Tibial nerve (tissue), 4 donors: ENCODE measurements at regions not wholly inside any gene's neighbourhood (a gene's known extent, or its start where the extent isn't known, plus 50 kb on each side); places are given as distances from the start of the nearest gene placed in this dataset.

Experiments
- DNase-seq, 2 donors: peaks; one replicate each; pipeline ENCODE4 v3.0.0-alpha.2; 2019; ENCODE audit warnings: low spot score in 2 of 2
- H3K27ac ChIP-seq, 4 donors: fragments of 200-600 bp; sonication (generic) in 3 of 4; one replicate each; pipeline ENCODE4 v1.5.1; 2017 to 2019; ENCODE audit warnings: mild to moderate bottlenecking in 1 of 4
- H3K27me3 ChIP-seq, 2 donors: fragments of 200-600 bp; sonication (generic) in 1 of 2; one replicate each; pipeline versions ENCODE4 v1.5.1 to v1.6.0; 2017 to 2019
- H3K36me3 ChIP-seq, 3 donors: fragments of 200-600 bp; sonication (generic); one replicate each; pipeline ENCODE4 v1.5.1; 2018 to 2019
- H3K4me1 ChIP-seq, 4 donors: fragments of 200-600 bp; sonication (generic) in 3 of 4; one replicate each; pipeline ENCODE4 v1.5.1; 2017 to 2019
- H3K4me3 ChIP-seq, 4 donors: fragments of 200-600 bp; sonication (generic) in 3 of 4; one replicate each; pipeline ENCODE4 v1.5.1; 2017 to 2019; ENCODE audit warnings: mild to moderate bottlenecking in 1 of 4, moderate library complexity in 1 of 4
- H3K9me3 ChIP-seq, 4 donors: fragments of 200-600 bp; sonication (generic) in 3 of 4; one replicate each; pipeline ENCODE4 v1.5.1; 2017 to 2019
- CTCF ChIP-seq, 5 experiments: fragments of 200-600 bp in 3 of 5; fragments of 450-650 bp in 2 of 5; sonication (generic) in 3 of 5; IDR thresholded peaks; one replicate each; pipeline ENCODE4 v1.5.1; 2016 to 2019; ENCODE audit warnings: antibody characterized with exemption in 5 of 5, mild to moderate bottlenecking in 3 of 5, moderate library complexity in 2 of 5
- EP300 ChIP-seq, 2 donors: sonication (generic); formaldehyde crosslinking; IDR thresholded peaks; one replicate each; pipeline ENCODE4 v1.6.1; 2017; ENCODE audit warnings: antibody characterized with exemption in 2 of 2, mild to moderate bottlenecking in 1 of 2
- POLR2A ChIP-seq, 2 donors: fragments of 450-650 bp; IDR thresholded peaks; one replicate each; pipeline ENCODE4 v1.6.1; 2017; ENCODE audit warnings: antibody characterized with exemption in 2 of 2, mild to moderate bottlenecking in 2 of 2, moderate library complexity in 2 of 2
- WGBS, 2 donors: methylation state at CpG; one replicate each; pipeline ENCODE4 v1.1.5; 2018; 5-methylcytosine and 5-hydroxymethylcytosine counted together

- Histone ChIP-seq H3K27ac (no peak overlapping the region), H3K4me1 (no peaks in the 10 kb centered on the region), H3K4me3 (no peak overlapping the region), H3K9me3 (peaks cover 0 to 14% (median 0%) of the 10 kb centered on the region in 4 donors), H3K36me3 (no peaks in the 10 kb centered on the region), H3K27me3 (no peaks in the 10 kb centered on the region)
- 95% methylated on average over 28 of the region's 28 CpGs for WGBS, 2 donors
- TF ChIP-seq EP300 (IDR thresholded peaks at IDR 0.05) (no peak), CTCF (IDR thresholded peaks at IDR 0.05) (no peak), POLR2A (IDR thresholded peaks at IDR 0.05) (no peak)
- DNase-seq: no peak
Observed at GRCh38 chr21:19244502-19245187, 841.1 kb upstream of the TMPRSS15 start.

- DNase-seq: no peak
- no peaks in the 10 kb centered on the region for H3K4me1 ChIP-seq
- TF ChIP-seq EP300 (IDR thresholded peaks at IDR 0.05) (no peak), CTCF (IDR thresholded peaks at IDR 0.05) (no peak), POLR2A (IDR thresholded peaks at IDR 0.05) (no peak)
Observed at GRCh38 chr21:19245188-19245580, 841.6 kb upstream of the TMPRSS15 start.

GRCh38 chr21:19246018-19246417, 842.4 kb upstream of the TMPRSS15 start:
- Histone ChIP-seq H3K36me3 (no peaks in the 10 kb centered on the region), H3K9me3 (peaks cover 0 to 14% (median 0%) of the 10 kb centered on the region in 4 donors), H3K27ac (no peak overlapping the region), H3K27me3 (no peaks in the 10 kb centered on the region), H3K4me1 (no peaks in the 10 kb centered on the region), H3K4me3 (no peak overlapping the region)
- 96% methylated on average over 20 of the region's 20 CpGs for WGBS, 2 donors
- no peak for TF ChIP-seq POLR2A (IDR thresholded peaks at IDR 0.05)
- no peak for TF ChIP-seq EP300 (IDR thresholded peaks at IDR 0.05)
- no peak for TF ChIP-seq CTCF (IDR thresholded peaks at IDR 0.05)
- no peak for DNase-seq

More at GRCh38 chr21:19245188-19245580, 841.6 kb upstream of the TMPRSS15 start:
- 93 to 97% methylated on average over 14 of the region's 14 CpGs for WGBS, 2 donors
- peaks cover 0 to 14% (median 0%) of the 10 kb centered on the region in 4 donors for H3K9me3 ChIP-seq
- no peak overlapping the region for H3K27ac ChIP-seq
- no peak overlapping the region for H3K4me3 ChIP-seq
- H3K36me3 ChIP-seq: no peaks in the 10 kb centered on the region
- no peaks in the 10 kb centered on the region for H3K27me3 ChIP-seq

GRCh38 chr21:19256934-19257660, 853.5 kb upstream of the TMPRSS15 start:
- Histone ChIP-seq H3K9me3 (no peaks in the 10 kb centered on the region), H3K4me1 (no peaks in the 10 kb centered on the region), H3K27ac (no peak overlapping the region), H3K36me3 (no peaks in the 10 kb centered on the region), H3K4me3 (no peak overlapping the region), H3K27me3 (no peaks in the 10 kb centered on the region)
- DNase-seq: no peak
- TF ChIP-seq POLR2A (IDR thresholded peaks at IDR 0.05) (no peak), CTCF (IDR thresholded peaks at IDR 0.05) (no peak), EP300 (IDR thresholded peaks at IDR 0.05) (no peak)
- WGBS, 2 donors: 92 to 93% methylated on average over 4 of the region's 4 CpGs

- Histone ChIP-seq H3K9me3 (no peaks in the 10 kb centered on the region), H3K27me3 (no peaks in the 10 kb centered on the region), H3K36me3 (no peaks in the 10 kb centered on the region), H3K27ac (no peak overlapping the region), H3K4me3 (no peak overlapping the region), H3K4me1 (no peaks in the 10 kb centered on the region)
- TF ChIP-seq POLR2A (IDR thresholded peaks at IDR 0.05) (no peak), CTCF (IDR thresholded peaks at IDR 0.05) (no peak), EP300 (IDR thresholded peaks at IDR 0.05) (no peak)
- 87% methylated on average over 10 of the region's 10 CpGs for WGBS, 2 donors
- no peak for DNase-seq
Observed at GRCh38 chr21:19261731-19262376, 858.3 kb upstream of the TMPRSS15 start.
